Liver (tissue), 8 donors: ENCODE measurements at regions not wholly inside any gene's neighbourhood (a gene's known extent, or its start where the extent isn't known, plus 50 kb on each side); places are given as distances from the start of the nearest gene placed in this dataset.

Experiments
- DNase-seq: peaks from one replicate; pipeline ENCODE4 v3.0.0-alpha.2; 2017; ENCODE audit warnings: low spot score
- H3K27ac ChIP-seq, 2 donors: one replicate each; pipeline ENCODE4 v1.7.0; 2013; ENCODE audit warnings: inconsistent platforms in 2 of 2, low read length in 2 of 2, control low read depth in 1 of 2, low read depth in 1 of 2, mild to moderate bottlenecking in 1 of 2
- H3K27me3 ChIP-seq, 4 donors: one replicate each; pipeline versions ENCODE4 v1.6.1 to v1.7.0; 2013; ENCODE audit warnings: low read length in 3 of 4, inconsistent platforms in 1 of 4, mild to moderate bottlenecking in 1 of 4, moderate library complexity in 1 of 4; ENCODE audit not compliant: control insufficient read depth in 4 of 4, insufficient read depth in 4 of 4
- H3K36me3 ChIP-seq, 4 donors: one replicate each; pipeline versions ENCODE4 v1.6.1 to v1.7.0; 2013; ENCODE audit warnings: low read length in 3 of 4, mild to moderate bottlenecking in 3 of 4, low read depth in 1 of 4, moderate library complexity in 1 of 4; ENCODE audit not compliant: control insufficient read depth in 4 of 4, insufficient read depth in 3 of 4
- H3K4me1 ChIP-seq, 4 donors: one replicate each; pipeline versions ENCODE4 v1.6.1 to v1.7.0; 2013; ENCODE audit warnings: low read length in 3 of 4, mild to moderate bottlenecking in 3 of 4, moderate library complexity in 1 of 4; ENCODE audit not compliant: control insufficient read depth in 4 of 4, insufficient read depth in 4 of 4
- H3K4me3 ChIP-seq, 3 donors: one replicate each; pipeline versions ENCODE4 v1.6.1 to v1.7.0; 2013; ENCODE audit warnings: low read length in 3 of 3, control low read depth in 1 of 3, low read depth in 1 of 3, mild to moderate bottlenecking in 1 of 3
- H3K9ac ChIP-seq, 2 donors: one replicate each; pipeline ENCODE4 v1.7.0; 2013; ENCODE audit warnings: low read length in 2 of 2, mild to moderate bottlenecking in 2 of 2, moderate library complexity in 2 of 2, control low read depth in 1 of 2, low read depth in 1 of 2
- H3K9me3 ChIP-seq, 4 donors: one replicate each; pipeline versions ENCODE4 v1.6.1 to v1.7.0; 2013; ENCODE audit warnings: low read length in 3 of 4; ENCODE audit not compliant: control insufficient read depth in 4 of 4
- EGR1 ChIP-seq, 2 donors: IDR thresholded peaks; 2 replicates each; pipeline ENCODE4 v1.6.1; 2016 to 2018; ENCODE audit warnings: antibody characterized with exemption in 2 of 2, low read depth in 2 of 2
- FOXA1 ChIP-seq: IDR thresholded peaks from 2 replicates; pipeline ENCODE4 v1.6.1; 2016; ENCODE audit warnings: antibody characterized with exemption
- FOXA2 ChIP-seq: IDR thresholded peaks from 2 replicates; pipeline ENCODE4 v1.6.1; 2016; ENCODE audit warnings: antibody characterized with exemption
- GABPA ChIP-seq, 2 donors: IDR thresholded peaks in 1 of 2; conservative IDR thresholded peaks in 1 of 2; 2 replicates each; pipeline ENCODE4 v1.6.1; 2016; ENCODE audit warnings: antibody characterized with exemption in 2 of 2, mild to moderate bottlenecking in 1 of 2, moderate library complexity in 1 of 2
- HNF4A ChIP-seq, 2 donors: conservative IDR thresholded peaks; 2 replicates each; pipeline ENCODE4 v1.6.1; 2016; ENCODE audit warnings: antibody characterized with exemption in 2 of 2, mild to moderate bottlenecking in 2 of 2
- HNF4G ChIP-seq: IDR thresholded peaks from 2 replicates; pipeline ENCODE4 v1.6.1; 2016; ENCODE audit warnings: antibody characterized with exemption
- JUND ChIP-seq, 2 donors: IDR thresholded peaks; 2 replicates each; pipeline ENCODE4 v1.6.1; 2016; ENCODE audit warnings: antibody characterized with exemption in 2 of 2
- NR2F2 ChIP-seq: IDR thresholded peaks from 2 replicates; pipeline ENCODE4 v1.6.1; 2016; ENCODE audit warnings: antibody characterized with exemption
- RAD21 ChIP-seq, 2 donors: IDR thresholded peaks; 2 replicates each; pipeline ENCODE4 v1.6.1; 2016; ENCODE audit warnings: antibody characterized with exemption in 2 of 2, mild to moderate bottlenecking in 2 of 2
- RXRA ChIP-seq, 2 donors: IDR thresholded peaks; 2 replicates each; pipeline ENCODE4 v1.6.1; 2017 to 2018; ENCODE audit warnings: antibody characterized with exemption in 2 of 2, mild to moderate bottlenecking in 1 of 2
- SP1 ChIP-seq: IDR thresholded peaks from 2 replicates; pipeline ENCODE4 v1.6.1; 2018; ENCODE audit warnings: antibody characterized with exemption, mild to moderate bottlenecking
- TAF1 ChIP-seq: conservative IDR thresholded peaks from 2 replicates; pipeline ENCODE4 v1.6.1; 2016; ENCODE audit warnings: antibody characterized with exemption, mild to moderate bottlenecking
- YY1 ChIP-seq: IDR thresholded peaks from 2 replicates; pipeline ENCODE4 v1.6.1; 2016; ENCODE audit warnings: antibody characterized with exemption, mild to moderate bottlenecking
- WGBS: extraction: QIAGEN DNeasy Blood & Tissue Kit; methylation state at CpG from one replicate; pipeline ENCODE4 v1.1.7; 2013; 5-methylcytosine and 5-hydroxymethylcytosine counted together
- TF ChIP-seq, protein P1 (sequence below): fragments of 150-350 bp; IDR thresholded peaks from 2 replicates; pipeline ENCODE4 v1.5.1; 2017; ENCODE audit warnings: improper control_type of control experiment, low read depth, low read length; ENCODE audit not compliant: missing input control
- TF ChIP-seq, protein P2 (sequence below): IDR thresholded peaks from 2 replicates; pipeline ENCODE4 v1.6.1; 2016; ENCODE audit warnings: antibody characterized with exemption
- TF ChIP-seq, protein P3 (sequence below): IDR thresholded peaks from 2 replicates; pipeline ENCODE4 v1.6.1; 2016; ENCODE audit warnings: antibody characterized with exemption
- TF ChIP-seq, protein P4 (sequence below): IDR thresholded peaks from 2 replicates; pipeline ENCODE4 v1.6.1; 2016; ENCODE audit warnings: antibody characterized with exemption
- donor health status: healthy.
- donor health status: healthy.
- donor health status: healthy.
- donor health status: healthy.
- donor health status: healthy.

DNA sequence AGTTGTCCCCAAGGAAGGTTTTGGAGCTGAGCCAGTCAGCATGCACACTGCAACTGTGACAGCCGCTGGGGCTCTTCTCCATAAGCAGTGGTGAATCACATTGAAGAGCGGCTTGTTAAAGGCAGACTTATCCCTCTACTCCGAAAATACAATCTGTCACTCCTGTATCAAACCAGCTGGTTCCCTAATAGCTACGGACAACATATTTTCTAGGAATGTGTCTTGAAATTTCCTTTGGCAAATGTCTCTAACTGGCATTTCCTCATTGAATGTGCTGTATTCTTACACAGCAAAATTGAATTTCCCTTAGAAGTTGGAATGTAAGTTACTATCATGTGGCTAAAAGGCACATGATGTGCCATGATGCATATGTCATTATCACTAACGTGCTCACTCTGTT is 104.0 kb upstream of the GPR12 start:
- no peak for DNase-seq
- H3K4me3 ChIP-seq, result no peak overlapping the region
- H3K9ac ChIP-seq, result no peak overlapping the region
- H3K27ac ChIP-seq, result no peak overlapping the region
- no peaks in the 10 kb centered on the region for H3K4me1 ChIP-seq
- no peaks in the 10 kb centered on the region for H3K9me3 ChIP-seq
- TF ChIP-seq HNF4G (no peak), TAF1 (no peak), FOXA2 (no peak), RXRA (IDR thresholded peaks at IDR 0.05) (no peak)
- TF ChIP-seq, protein P1, sequence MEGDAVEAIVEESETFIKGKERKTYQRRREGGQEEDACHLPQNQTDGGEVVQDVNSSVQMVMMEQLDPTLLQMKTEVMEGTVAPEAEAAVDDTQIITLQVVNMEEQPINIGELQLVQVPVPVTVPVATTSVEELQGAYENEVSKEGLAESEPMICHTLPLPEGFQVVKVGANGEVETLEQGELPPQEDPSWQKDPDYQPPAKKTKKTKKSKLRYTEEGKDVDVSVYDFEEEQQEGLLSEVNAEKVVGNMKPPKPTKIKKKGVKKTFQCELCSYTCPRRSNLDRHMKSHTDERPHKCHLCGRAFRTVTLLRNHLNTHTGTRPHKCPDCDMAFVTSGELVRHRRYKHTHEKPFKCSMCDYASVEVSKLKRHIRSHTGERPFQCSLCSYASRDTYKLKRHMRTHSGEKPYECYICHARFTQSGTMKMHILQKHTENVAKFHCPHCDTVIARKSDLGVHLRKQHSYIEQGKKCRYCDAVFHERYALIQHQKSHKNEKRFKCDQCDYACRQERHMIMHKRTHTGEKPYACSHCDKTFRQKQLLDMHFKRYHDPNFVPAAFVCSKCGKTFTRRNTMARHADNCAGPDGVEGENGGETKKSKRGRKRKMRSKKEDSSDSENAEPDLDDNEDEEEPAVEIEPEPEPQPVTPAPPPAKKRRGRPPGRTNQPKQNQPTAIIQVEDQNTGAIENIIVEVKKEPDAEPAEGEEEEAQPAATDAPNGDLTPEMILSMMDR, result no peak
- TF ChIP-seq, protein P2, sequence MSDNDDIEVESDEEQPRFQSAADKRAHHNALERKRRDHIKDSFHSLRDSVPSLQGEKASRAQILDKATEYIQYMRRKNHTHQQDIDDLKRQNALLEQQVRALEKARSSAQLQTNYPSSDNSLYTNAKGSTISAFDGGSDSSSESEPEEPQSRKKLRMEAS, result no peak
- TF ChIP-seq, protein P3, sequence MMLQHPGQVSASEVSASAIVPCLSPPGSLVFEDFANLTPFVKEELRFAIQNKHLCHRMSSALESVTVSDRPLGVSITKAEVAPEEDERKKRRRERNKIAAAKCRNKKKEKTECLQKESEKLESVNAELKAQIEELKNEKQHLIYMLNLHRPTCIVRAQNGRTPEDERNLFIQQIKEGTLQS, result no peak
- H3K36me3 ChIP-seq, result no peaks in the 10 kb centered on the region
- 66% methylated on average over 5 of the region's 5 CpGs for WGBS
- H3K27me3 ChIP-seq, result peaks cover 0 to 4% (median 0%) of the 10 kb centered on the region in 4 donors

DNA sequence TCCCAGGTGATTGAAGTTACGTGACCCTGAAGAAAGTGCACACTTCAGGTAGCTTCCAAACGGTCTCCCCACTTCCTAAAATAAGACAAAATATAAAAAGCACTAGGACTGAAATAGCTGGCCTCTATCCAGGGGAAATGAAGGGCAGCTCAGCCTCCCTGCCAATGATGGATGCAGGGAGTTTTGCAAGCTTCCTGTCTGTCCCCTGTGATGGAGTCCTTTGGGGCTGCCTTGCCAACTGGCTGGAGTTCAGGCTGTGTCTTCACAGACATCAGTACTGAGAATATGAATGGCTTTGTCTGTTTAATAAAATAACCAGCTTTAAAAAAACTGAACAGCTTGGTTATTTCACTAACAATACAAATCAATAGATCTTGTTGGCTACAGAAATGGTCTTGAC is 101.4 kb upstream of the GPR12 start:
- Histone ChIP-seq H3K27me3 (peaks cover 0 to 4% (median 0%) of the 10 kb centered on the region in 4 donors), H3K36me3 (no peaks in the 10 kb centered on the region), H3K9ac (no peak overlapping the region), H3K9me3 (no peaks in the 10 kb centered on the region), H3K4me3 (no peak overlapping the region), H3K4me1 (no peaks in the 10 kb centered on the region), H3K27ac (no peak overlapping the region)
- TF ChIP-seq SP1 (no peak), GABPA (IDR thresholded peaks at IDR 0.05 in 1 of 2, conservative IDR thresholded peaks at IDR 0.05 in 1 of 2) (no peak), EGR1 (IDR thresholded peaks at IDR 0.05; ENCODE audit: low read depth in 2 of 2) (no peak)
- TF ChIP-seq, protein P2, result no peak
- TF ChIP-seq, protein P4, sequence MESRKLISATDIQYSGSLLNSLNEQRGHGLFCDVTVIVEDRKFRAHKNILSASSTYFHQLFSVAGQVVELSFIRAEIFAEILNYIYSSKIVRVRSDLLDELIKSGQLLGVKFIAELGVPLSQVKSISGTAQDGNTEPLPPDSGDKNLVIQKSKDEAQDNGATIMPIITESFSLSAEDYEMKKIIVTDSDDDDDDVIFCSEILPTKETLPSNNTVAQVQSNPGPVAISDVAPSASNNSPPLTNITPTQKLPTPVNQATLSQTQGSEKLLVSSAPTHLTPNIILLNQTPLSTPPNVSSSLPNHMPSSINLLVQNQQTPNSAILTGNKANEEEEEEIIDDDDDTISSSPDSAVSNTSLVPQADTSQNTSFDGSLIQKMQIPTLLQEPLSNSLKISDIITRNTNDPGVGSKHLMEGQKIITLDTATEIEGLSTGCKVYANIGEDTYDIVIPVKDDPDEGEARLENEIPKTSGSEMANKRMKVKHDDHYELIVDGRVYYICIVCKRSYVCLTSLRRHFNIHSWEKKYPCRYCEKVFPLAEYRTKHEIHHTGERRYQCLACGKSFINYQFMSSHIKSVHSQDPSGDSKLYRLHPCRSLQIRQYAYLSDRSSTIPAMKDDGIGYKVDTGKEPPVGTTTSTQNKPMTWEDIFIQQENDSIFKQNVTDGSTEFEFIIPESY, result no peak
- 33% methylated on average over 2 of the region's 2 CpGs for WGBS
- no peak for DNase-seq

DNA sequence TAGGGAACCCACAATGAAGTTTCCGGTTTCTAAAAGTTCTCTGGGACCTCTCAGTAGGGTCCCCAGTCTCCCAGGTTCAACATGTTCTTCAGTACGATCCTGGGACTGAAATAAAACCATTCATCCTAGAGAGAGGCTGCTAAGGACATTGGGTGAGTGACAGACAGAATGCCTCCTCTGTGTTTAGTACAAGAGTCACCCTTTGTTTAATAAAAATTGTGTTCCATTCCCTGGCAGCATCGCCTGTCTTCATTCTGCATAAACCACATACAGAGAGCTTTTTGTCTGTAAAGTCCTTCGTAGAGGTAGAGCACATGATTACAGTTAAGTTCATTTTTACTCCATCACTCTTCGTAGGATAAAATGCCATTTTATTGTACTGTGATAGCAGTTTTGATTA is 95.3 kb upstream of the GPR12 start:
- Histone ChIP-seq H3K27ac (no peak overlapping the region), H3K4me1 (no peaks in the 10 kb centered on the region), H3K9me3 (no peaks in the 10 kb centered on the region), H3K27me3 (no peaks in the 10 kb centered on the region), H3K4me3 (no peak overlapping the region), H3K36me3 (no peaks in the 10 kb centered on the region), H3K9ac (no peak overlapping the region)
- no peak for DNase-seq
- 66% methylated on average over 5 of the region's 5 CpGs for WGBS
- TF ChIP-seq NR2F2, result no peak
- TF ChIP-seq YY1, result no peak
- no peak for TF ChIP-seq FOXA2
- TF ChIP-seq SP1, result no peak
- TF ChIP-seq HNF4G, result no peak
- no peak for TF ChIP-seq GABPA (IDR thresholded peaks at IDR 0.05 in 1 of 2, conservative IDR thresholded peaks at IDR 0.05 in 1 of 2)
- no peak for TF ChIP-seq RAD21 (IDR thresholded peaks at IDR 0.05)
- TF ChIP-seq, protein P3, result no peak
- no peak for TF ChIP-seq FOXA1
- no peak for TF ChIP-seq RXRA (IDR thresholded peaks at IDR 0.05)
- TF ChIP-seq HNF4A (conservative IDR thresholded peaks at IDR 0.05), result no peak
- TF ChIP-seq TAF1, result no peak
- no peak for TF ChIP-seq JUND (IDR thresholded peaks at IDR 0.05)
- TF ChIP-seq, protein P2, result no peak
- TF ChIP-seq, protein P1, result no peak
- TF ChIP-seq EGR1 (IDR thresholded peaks at IDR 0.05; ENCODE audit: low read depth in 2 of 2), result no peak
- TF ChIP-seq, protein P4, result no peak
